ENCODE measurements at regions not wholly inside any gene's neighbourhood (a gene's known extent, or its start where the extent isn't known, plus 50 kb on each side); places are given as distances from the start of the nearest gene placed in this dataset.

DNA sequence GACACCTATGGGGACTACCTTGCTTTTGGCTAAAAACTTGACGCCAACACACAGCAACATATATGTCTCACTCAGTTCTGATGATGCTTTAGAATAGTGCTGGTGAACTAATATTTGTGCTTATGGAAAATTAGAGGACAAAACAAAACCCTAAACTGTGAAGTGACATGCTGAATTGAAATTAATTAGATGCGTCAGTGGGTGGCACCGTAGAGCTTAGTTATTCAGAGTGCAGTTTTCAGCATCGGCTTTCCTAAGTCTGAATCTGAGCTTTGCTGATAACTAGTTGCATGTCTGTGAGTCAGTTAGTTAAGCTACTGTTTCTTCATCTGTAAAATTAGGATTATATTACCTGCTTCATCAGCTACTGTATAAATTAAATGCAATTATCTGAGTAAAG is 245.0 kb upstream of the SORCS1 start:
- DNase-seq: peak in 2 of 3 donors; percentile 39

GRCh38 chr10:107398115-107398514 is 233.6 kb upstream of the SORCS1 start:
- no peak for DNase-seq

DNA sequence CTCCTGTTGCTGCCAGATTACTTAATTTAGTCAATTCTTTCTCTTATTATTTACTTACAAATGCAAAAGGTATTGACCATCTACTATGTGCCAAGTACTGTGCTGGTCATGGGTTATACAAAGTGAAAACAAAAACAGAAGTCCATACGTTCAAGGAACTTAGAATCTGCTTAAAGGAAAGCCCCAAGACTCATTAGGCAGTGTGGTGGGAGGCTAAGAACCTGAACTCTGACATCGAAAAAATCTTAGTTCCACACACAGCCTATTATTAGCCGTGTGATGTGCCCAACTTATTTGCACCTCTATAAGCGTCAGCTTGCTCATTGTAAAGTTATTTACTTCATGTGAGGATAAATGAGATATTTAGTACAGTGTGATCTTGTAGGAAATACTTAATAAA is 227.4 kb upstream of the SORCS1 start:
- no peak for DNase-seq

GRCh38 chr10:107390563-107390962 is 226.1 kb upstream of the SORCS1 start:
- DNase-seq: no peak

- DNase-seq: no peak
These were observed 218.9 kb upstream of the SORCS1 start for GRCh38 chr10:107383357-107383756.

DNA sequence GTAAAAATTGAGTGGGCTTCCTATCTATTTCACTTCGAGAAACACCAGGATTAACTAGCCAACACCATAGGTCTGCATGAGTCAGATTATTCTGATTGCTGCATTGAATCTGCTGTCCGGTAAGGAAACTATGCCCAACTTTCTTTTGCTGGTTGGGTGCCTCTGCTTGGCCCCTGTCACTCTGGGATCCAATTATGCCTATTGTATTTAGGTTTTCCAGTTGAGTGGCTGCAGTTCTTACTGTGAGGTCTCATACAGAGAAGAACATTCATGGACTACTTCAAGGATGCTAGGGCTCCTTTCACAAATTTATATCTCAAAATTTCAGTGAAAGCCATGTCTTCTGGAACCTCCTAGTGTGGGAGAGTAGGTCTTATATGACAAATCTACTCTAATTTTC is 215.1 kb upstream of the SORCS1 start:
- no peak for DNase-seq

GRCh38 chr10:107371801-107372200 is 207.3 kb upstream of the SORCS1 start:
- DNase-seq: no peak

- DNase-seq: no peak
These were observed 200.4 kb upstream of the SORCS1 start for GRCh38 chr10:107364872-107365271.

DNA sequence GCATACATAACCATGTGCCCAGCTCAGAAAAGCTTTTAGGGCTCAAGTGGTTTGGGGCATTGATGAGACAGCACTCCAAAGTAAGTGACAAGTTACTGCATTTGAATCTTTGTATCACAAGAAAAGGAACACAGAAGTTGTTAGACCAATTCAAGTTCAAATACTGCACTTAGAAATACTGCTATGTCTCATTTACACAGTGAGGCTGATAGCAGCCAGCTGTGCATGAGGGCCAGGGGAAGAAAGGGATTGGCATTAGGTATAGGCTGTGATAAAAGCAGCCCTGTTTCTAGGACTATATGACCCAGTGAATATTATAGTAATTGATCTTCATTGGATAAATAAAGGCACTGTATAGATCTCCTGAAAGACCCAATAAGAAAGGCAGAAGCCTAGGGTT is 197.8 kb upstream of the SORCS1 start:
- DNase-seq: no peak

DNA sequence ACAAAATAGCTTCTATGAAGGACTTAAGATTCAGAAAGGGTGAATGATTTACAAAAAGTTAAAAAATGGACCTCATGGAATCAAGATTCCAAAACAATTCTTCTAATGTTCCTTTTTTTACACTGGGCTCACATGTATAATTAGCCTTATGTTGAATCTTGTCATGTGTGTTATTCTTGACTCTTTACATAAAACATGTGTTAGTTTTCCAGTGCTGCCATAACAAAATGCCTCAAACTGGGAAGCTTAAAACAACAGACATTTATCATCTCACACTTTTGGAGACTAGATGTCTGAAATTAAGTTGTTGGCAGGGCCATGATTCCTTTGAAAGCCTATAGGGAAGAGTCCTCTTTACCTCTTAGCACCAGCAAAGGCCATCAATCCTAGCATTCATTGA is 192.5 kb upstream of the SORCS1 start:
- DNase-seq: no peak

DNA sequence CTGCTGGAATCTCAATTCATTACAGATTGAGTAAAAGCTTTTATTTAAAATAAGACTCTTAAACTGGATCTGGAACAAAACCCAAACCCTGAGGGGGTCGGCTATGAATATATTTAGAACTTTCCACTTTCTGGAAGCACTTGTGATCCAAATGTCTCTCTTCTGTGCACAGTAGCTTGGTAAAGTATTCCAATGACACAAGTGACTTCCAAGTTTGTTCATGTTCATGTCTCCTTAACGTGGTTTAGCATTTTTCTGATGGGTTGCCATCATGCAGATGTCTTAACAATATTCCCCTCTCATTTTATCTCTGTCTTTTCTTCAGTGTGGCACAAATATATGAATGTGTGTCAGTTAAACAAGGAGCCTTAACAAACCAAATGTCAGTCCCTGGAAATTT is 191.9 kb upstream of the SORCS1 start:
- DNase-seq: no peak

GRCh38 chr10:107342711-107343110 is 178.2 kb upstream of the SORCS1 start:
- DNase-seq: no peak

GRCh38 chr10:107341281-107341680 is 176.8 kb upstream of the SORCS1 start:
- DNase-seq: no peak

GRCh38 chr10:107340326-107340725 is 175.8 kb upstream of the SORCS1 start:
- no peak for DNase-seq

DNA sequence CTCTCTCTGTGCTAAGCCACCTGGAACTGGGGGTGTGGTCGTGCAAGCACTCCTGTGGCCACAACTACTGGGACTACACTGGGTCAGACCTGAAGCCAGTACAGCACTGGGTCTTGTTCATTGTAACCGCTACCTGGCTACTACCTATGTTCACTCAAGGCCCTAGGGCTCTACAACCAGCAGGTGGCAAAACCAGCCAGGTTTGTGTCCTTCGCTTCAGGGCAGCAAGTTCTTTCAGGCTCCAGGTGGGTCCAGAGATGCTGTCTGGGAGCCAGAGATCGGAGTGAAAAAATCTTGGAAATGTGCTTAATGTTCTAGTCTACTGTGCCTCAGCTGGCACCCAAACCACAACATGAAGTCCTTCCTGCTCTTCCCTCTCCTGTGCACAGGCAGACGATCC is 171.6 kb upstream of the SORCS1 start:
- DNase-seq: no peak

GRCh38 chr10:107317592-107317991 is 153.1 kb upstream of the SORCS1 start:
- DNase-seq: no peak

- DNase-seq: no peak
These were observed 138.7 kb upstream of the SORCS1 start for GRCh38 chr10:107303203-107303602.

DNA sequence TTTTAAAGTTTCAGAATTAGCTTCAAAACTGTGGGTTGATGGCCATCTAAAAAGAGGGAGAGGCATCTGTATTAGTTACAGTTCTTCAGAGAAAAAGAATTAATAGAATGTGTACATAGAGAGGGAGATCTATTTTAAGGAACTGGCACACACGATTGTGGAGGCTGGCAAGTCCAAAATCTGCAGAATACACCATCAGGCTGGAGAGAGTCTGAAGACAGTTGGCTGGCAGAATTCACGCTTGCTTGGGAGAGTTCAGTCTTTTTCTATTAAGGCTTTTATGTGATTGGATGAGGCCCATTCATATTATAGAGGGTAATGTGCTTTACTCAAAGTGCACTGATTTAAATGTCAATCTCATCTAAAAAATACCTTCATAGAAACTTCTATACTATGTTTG is 135.1 kb upstream of the SORCS1 start:
- DNase-seq: no peak

DNA sequence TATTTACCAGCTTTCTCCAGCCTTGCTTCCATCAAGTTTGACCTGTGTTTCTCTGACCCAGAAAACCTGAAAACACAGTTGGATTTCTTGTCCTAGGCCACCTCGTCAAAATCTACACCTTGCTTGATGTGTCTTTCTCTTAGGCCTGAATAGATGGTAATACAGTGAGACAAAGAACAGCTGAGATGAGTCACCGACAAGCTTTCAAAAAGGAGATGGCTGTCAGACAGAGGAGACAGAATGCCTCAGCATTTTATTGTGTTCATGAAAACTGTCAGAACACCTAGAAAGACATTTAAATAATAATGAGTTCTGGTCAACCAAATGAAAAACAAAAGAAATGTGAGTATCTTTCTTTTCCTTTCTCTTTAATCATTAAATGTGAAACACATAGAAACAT is 119.7 kb upstream of the SORCS1 start:
- no peak for DNase-seq

DNA sequence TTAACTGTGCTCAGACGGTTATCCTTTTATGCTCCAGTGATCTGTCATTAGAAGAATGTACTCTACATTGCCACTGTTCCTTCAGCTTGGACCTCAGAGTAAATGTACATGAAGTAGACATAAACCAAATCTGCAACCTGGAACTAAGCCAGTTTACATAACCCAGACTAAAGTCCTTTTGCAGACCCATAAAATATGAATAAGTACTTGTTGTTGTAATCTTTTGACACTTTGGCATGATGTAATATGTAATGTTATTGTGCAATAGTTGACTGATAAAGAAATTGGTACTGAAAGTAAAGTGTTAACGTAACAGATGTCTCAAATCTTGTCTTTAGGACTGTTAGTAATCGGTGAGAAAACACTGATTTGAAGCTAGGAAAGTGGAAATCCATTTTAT is 115.8 kb upstream of the SORCS1 start:
- DNase-seq: peak in 1 of 3 donors; percentile 0

DNA sequence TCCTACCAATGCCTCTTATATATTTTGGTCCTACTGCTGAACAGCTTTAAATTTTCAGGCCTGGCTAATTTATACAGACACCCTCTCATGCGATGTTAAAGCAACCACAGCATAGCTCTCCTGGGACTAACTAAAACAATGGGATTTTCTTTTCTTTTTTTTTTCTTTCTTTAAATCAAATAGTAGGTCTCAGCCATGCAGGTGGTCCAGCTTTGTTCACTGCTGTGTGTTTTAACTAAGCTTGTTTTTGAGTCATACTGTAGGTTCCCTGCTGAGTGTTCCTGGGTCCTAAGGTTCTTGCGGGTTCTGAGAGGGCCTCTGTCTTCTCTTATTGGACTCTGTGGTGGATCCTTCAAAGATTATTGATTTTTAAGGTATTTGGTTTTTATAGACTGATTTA is 113.1 kb upstream of the SORCS1 start:
- no peak for DNase-seq

GRCh38 chr10:107275806-107276205 is 111.3 kb upstream of the SORCS1 start:
- DNase-seq: no peak

- no peak for DNase-seq
These were observed 105.1 kb upstream of the SORCS1 start for GRCh38 chr10:107269626-107270025.

DNA sequence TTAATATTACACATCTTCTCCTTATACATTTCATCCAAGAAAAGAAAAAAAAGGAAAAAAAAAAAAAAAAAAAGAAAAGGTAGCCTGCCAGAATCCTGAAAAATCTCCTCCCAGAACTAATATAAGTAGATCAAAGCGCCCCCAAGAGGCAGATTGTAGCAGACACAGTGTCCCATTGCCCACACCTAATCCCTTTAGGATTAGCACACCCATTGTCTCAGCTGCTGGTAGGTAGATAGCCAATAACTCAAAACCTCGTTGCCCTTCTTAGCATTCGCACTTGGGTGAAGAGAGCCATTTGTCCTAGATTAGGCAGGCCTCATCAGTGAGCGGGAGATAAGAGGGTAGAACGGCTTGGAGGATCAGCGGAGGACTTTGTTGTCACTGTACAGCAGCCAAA is 100.2 kb upstream of the SORCS1 start:
- DNase-seq: peak in 1 of 3 donors; percentile 1

GRCh38 chr10:107244122-107244521 is 79.6 kb upstream of the SORCS1 start:
- no peak for DNase-seq

DNA sequence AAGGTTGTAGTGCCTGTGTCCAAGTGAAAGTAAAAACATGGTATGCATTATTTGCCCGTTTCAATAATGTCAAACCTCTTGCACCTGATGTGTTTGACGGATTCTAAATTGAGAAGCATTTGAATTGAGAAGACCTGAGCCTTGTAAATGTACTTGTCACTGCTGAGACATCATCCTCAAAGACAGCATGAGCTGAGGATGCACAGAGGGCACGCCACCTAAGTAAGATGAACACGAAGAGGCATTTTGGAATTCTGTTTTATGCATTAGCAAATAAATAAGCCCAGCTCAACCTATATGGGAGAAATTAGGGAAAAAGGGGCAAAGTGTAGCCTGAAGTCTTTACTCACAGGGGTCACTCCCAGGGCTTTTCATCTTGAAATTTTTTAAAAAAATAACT is 73.8 kb upstream of the SORCS1 start:
- DNase-seq: no peak
